ENCODE measurements at regions not wholly inside any gene's neighbourhood (a gene's known extent, or its start where the extent isn't known, plus 50 kb on each side); places are given as distances from the start of the nearest gene placed in this dataset.

GRCh38 chr13:109913936-109914510 is 127.6 kb upstream of the IRS2 start:
- DNase-seq = no peak
- ChIA-PET POLR2A (no interaction called here), CTCF (no interaction called here)
- no peaks in the 10 kb centered on the region for H3K4me1 ChIP-seq
- BruUV-seq (replicated peaks) = no TSS peak
- H3K27me3 ChIP-seq (replicated peaks; ENCODE audit: control insufficient read depth, insufficient read depth, low read length) = no peaks in the 10 kb centered on the region
- peaks cover 4% of the 10 kb centered on the region for H3K27me3 Mint-ChIP-seq (ENCODE audit: insufficient read depth, unreplicated experiment)
- H3K36me3 Mint-ChIP-seq (ENCODE audit: insufficient read depth, unreplicated experiment) = no peaks in the 10 kb centered on the region
- intact Hi-C loops (cut with micrococcal nuclease; ENCODE audit: unreplicated experiment) = no loop called here
- H3K9me3 ChIP-seq = no peaks in the 10 kb centered on the region
- H3K36me3 ChIP-seq (ENCODE audit: control insufficient read depth, insufficient read depth, low read length) = no peaks in the 10 kb centered on the region
- peaks cover 5% of the 10 kb centered on the region for H3K9me3 Mint-ChIP-seq (ENCODE audit: unreplicated experiment)
- H3K4me3 Mint-ChIP-seq (ENCODE audit: unreplicated experiment) = no peak overlapping the region
- H3K4me3 ChIP-seq (ENCODE audit: low read depth, low read length) = no peak overlapping the region
- TF ChIP-seq, protein P1, sequence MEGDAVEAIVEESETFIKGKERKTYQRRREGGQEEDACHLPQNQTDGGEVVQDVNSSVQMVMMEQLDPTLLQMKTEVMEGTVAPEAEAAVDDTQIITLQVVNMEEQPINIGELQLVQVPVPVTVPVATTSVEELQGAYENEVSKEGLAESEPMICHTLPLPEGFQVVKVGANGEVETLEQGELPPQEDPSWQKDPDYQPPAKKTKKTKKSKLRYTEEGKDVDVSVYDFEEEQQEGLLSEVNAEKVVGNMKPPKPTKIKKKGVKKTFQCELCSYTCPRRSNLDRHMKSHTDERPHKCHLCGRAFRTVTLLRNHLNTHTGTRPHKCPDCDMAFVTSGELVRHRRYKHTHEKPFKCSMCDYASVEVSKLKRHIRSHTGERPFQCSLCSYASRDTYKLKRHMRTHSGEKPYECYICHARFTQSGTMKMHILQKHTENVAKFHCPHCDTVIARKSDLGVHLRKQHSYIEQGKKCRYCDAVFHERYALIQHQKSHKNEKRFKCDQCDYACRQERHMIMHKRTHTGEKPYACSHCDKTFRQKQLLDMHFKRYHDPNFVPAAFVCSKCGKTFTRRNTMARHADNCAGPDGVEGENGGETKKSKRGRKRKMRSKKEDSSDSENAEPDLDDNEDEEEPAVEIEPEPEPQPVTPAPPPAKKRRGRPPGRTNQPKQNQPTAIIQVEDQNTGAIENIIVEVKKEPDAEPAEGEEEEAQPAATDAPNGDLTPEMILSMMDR (IDR thresholded peaks at IDR 0.05; ENCODE audit: insufficient read depth in 1 of 2, low read depth in 1 of 2, low read length in 1 of 2, severe bottlenecking in 1 of 2, unreplicated experiment in 1 of 2) = no peak
- no peak overlapping the region for H3K27ac Mint-ChIP-seq (ENCODE audit: unreplicated experiment)
- no peaks in the 10 kb centered on the region for H3K4me1 Mint-ChIP-seq (ENCODE audit: low read depth, unreplicated experiment)

GRCh38 chr13:109913186-109913585 is 126.8 kb upstream of the IRS2 start:
- peaks cover 4% of the 10 kb centered on the region for H3K27me3 Mint-ChIP-seq (ENCODE audit: insufficient read depth, unreplicated experiment)
- intact Hi-C loops (cut with micrococcal nuclease; ENCODE audit: unreplicated experiment) = no loop called here

GRCh38 chr13:109910194-109910593 is 123.8 kb upstream of the IRS2 start:
- H3K4me1 ChIP-seq = no peaks in the 10 kb centered on the region
- no peaks in the 10 kb centered on the region for H3K27me3 ChIP-seq (replicated peaks; ENCODE audit: control insufficient read depth, insufficient read depth, low read length)
- TF ChIP-seq, protein P1 (IDR thresholded peaks at IDR 0.05; ENCODE audit: insufficient read depth in 1 of 2, low read depth in 1 of 2, low read length in 1 of 2, severe bottlenecking in 1 of 2, unreplicated experiment in 1 of 2) = no peak
- POLR2A ChIA-PET = no interaction called here
- no peak overlapping the region for H3K27ac Mint-ChIP-seq (ENCODE audit: unreplicated experiment)
- H3K4me3 ChIP-seq (ENCODE audit: low read depth, low read length) = no peak overlapping the region
- BruUV-seq (replicated peaks) = no TSS peak
- intact Hi-C loops (cut with micrococcal nuclease; ENCODE audit: unreplicated experiment) = no loop called here
- no peak overlapping the region for H3K4me3 Mint-ChIP-seq (ENCODE audit: unreplicated experiment)
- no peaks in the 10 kb centered on the region for H3K36me3 ChIP-seq (ENCODE audit: control insufficient read depth, insufficient read depth, low read length)
- CTCF ChIA-PET = no interaction called here
- peaks cover 18% of the 10 kb centered on the region for H3K9me3 Mint-ChIP-seq (ENCODE audit: unreplicated experiment)
- no peaks in the 10 kb centered on the region for H3K4me1 Mint-ChIP-seq (ENCODE audit: low read depth, unreplicated experiment)
- H3K9me3 ChIP-seq = no peaks in the 10 kb centered on the region
- peaks cover 4% of the 10 kb centered on the region for H3K27me3 Mint-ChIP-seq (ENCODE audit: insufficient read depth, unreplicated experiment)
- no peaks in the 10 kb centered on the region for H3K36me3 Mint-ChIP-seq (ENCODE audit: insufficient read depth, unreplicated experiment)
- no peak for DNase-seq

More at GRCh38 chr13:109913186-109913585, 126.8 kb upstream of the IRS2 start:
- H3K4me3 ChIP-seq (ENCODE audit: low read depth, low read length) = no peak overlapping the region
- ChIA-PET POLR2A (no interaction called here), CTCF (no interaction called here)
- TF ChIP-seq, protein P1 (IDR thresholded peaks at IDR 0.05; ENCODE audit: insufficient read depth in 1 of 2, low read depth in 1 of 2, low read length in 1 of 2, severe bottlenecking in 1 of 2, unreplicated experiment in 1 of 2) = no peak
- no peaks in the 10 kb centered on the region for H3K36me3 Mint-ChIP-seq (ENCODE audit: insufficient read depth, unreplicated experiment)
- no peak overlapping the region for H3K27ac Mint-ChIP-seq (ENCODE audit: unreplicated experiment)
- no peaks in the 10 kb centered on the region for H3K36me3 ChIP-seq (ENCODE audit: control insufficient read depth, insufficient read depth, low read length)
- DNase-seq = no peak
- peaks cover 13% of the 10 kb centered on the region for H3K9me3 Mint-ChIP-seq (ENCODE audit: unreplicated experiment)
- BruUV-seq (replicated peaks) = no TSS peak
- no peaks in the 10 kb centered on the region for H3K27me3 ChIP-seq (replicated peaks; ENCODE audit: control insufficient read depth, insufficient read depth, low read length)
- no peak overlapping the region for H3K4me3 Mint-ChIP-seq (ENCODE audit: unreplicated experiment)
- H3K9me3 ChIP-seq = no peaks in the 10 kb centered on the region
- no peaks in the 10 kb centered on the region for H3K4me1 Mint-ChIP-seq (ENCODE audit: low read depth, unreplicated experiment)
- H3K4me1 ChIP-seq = no peaks in the 10 kb centered on the region
